GM21825 (cell line): ENCODE measurements at regions not wholly inside any gene's neighbourhood (a gene's known extent, or its start where the extent isn't known, plus 50 kb on each side); places are given as distances from the start of the nearest gene placed in this dataset.

Experiments
- ATAC-seq: cut with Tn5 transposase; IDR thresholded peaks from one replicate; pipeline ENCODE4 v1.9.1; 2021; ENCODE audit warnings: mild to moderate bottlenecking, moderate library complexity; ENCODE audit not compliant: unreplicated experiment

GRCh38 chr2:147100406-147101035, 744.3 kb upstream of the ACVR2A start:
- ATAC-seq: no peak

GRCh38 chr2:147099845-147100244, 745.0 kb upstream of the ACVR2A start:
- ATAC-seq: no peak

GRCh38 chr2:147098940-147099339, 745.9 kb upstream of the ACVR2A start:
- no peak for ATAC-seq

- no peak for ATAC-seq
These were observed 747.1 kb upstream of the ACVR2A start for GRCh38 chr2:147097747-147098146.

- ATAC-seq: no peak
These were observed 748.2 kb upstream of the ACVR2A start for GRCh38 chr2:147096671-147097070.

GRCh38 chr2:147095376-147095775, 749.5 kb upstream of the ACVR2A start:
- no peak for ATAC-seq

- ATAC-seq: no peak
These were observed 750.8 kb upstream of the ACVR2A start for GRCh38 chr2:147094077-147094476.

GRCh38 chr2:147092266-147092665, 752.6 kb upstream of the ACVR2A start:
- no peak for ATAC-seq

GRCh38 chr2:147091448-147091847, 753.4 kb upstream of the ACVR2A start:
- ATAC-seq: no peak

- no peak for ATAC-seq
These were observed 756.0 kb upstream of the ACVR2A start for GRCh38 chr2:147088871-147089270.

- ATAC-seq: no peak
These were observed 758.1 kb upstream of the ACVR2A start for GRCh38 chr2:147086715-147087114.

- no peak for ATAC-seq
These were observed 761.2 kb upstream of the ACVR2A start for GRCh38 chr2:147083664-147084063.

GRCh38 chr2:147082850-147083522, 761.8 kb upstream of the ACVR2A start:
- peak; percentile 72 for ATAC-seq

GRCh38 chr2:147081831-147082230, 763.0 kb upstream of the ACVR2A start:
- ATAC-seq: no peak

- no peak for ATAC-seq
These were observed 768.2 kb upstream of the ACVR2A start for GRCh38 chr2:147076634-147077033.

- ATAC-seq: no peak
These were observed 776.8 kb upstream of the ACVR2A start for GRCh38 chr2:147068071-147068470.

- ATAC-seq: no peak
These were observed 777.7 kb upstream of the ACVR2A start for GRCh38 chr2:147067136-147067535.

GRCh38 chr2:147062073-147062472, 782.8 kb upstream of the ACVR2A start:
- ATAC-seq: no peak

GRCh38 chr2:147061269-147061668, 783.6 kb upstream of the ACVR2A start:
- ATAC-seq: no peak

GRCh38 chr2:147057892-147058490, 786.8 kb upstream of the ACVR2A start:
- ATAC-seq: no peak

GRCh38 chr2:147051814-147052213, 793.0 kb upstream of the ACVR2A start:
- ATAC-seq: no peak

GRCh38 chr2:147051248-147051647, 793.6 kb upstream of the ACVR2A start:
- no peak for ATAC-seq
